GM18499 (cell line): ENCODE measurements at regions not wholly inside any gene's neighbourhood (a gene's known extent, or its start where the extent isn't known, plus 50 kb on each side); places are given as distances from the start of the nearest gene placed in this dataset.

Source experiments
- ATAC-seq: cut with Tn5 transposase; IDR thresholded peaks from one replicate; pipeline ENCODE4 v1.9.1; 2021; ENCODE audit warnings: moderate number of reproducible peaks; ENCODE audit not compliant: insufficient read depth, unreplicated experiment

- ATAC-seq = no peak
These were observed 205.7 kb upstream of the NPSR1 start for GRCh38 chr7:34452363-34452762.

DNA sequence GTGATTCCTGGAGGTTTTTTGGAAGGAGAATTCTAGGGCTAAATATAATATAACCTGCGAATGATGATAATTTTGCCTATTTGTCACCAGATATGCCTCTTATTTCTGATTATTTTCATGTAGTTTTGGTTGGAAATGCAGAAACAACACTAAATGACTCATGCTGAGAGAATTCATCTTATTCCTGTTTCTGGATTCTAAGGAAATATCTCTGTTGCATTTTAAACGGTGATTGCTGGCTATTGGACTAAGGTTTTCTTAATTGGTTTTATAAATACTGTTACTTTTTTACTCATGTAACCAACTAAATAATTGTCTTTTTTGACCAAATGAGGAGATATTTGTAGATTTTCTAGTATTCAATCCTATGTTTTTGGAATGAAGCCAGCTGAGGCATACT lies 204.9 kb upstream of the NPSR1 start:
- no peak for ATAC-seq

GRCh38 chr7:34454381-34454780 lies 203.6 kb upstream of the NPSR1 start:
- ATAC-seq = no peak

DNA sequence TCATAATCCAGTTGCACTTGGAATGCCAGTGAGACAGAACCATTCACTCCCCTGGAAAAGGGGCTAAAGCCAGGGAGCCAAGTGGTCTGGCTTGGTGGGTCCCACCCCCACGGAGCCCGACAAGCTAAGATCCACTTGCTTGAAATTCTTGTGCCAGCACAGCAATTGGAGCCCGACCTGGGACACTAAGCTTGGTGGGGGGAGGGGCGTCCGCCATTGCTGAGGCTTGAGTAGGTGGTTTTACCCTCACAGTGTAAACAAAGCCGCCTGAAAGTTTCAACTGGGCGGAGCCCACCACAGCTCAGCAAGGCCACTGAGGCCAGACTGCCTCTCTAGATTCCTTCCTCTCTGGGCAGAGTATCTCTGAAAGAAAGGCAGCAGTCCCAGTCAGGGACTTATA lies 200.7 kb upstream of the NPSR1 start:
- no peak for ATAC-seq

DNA sequence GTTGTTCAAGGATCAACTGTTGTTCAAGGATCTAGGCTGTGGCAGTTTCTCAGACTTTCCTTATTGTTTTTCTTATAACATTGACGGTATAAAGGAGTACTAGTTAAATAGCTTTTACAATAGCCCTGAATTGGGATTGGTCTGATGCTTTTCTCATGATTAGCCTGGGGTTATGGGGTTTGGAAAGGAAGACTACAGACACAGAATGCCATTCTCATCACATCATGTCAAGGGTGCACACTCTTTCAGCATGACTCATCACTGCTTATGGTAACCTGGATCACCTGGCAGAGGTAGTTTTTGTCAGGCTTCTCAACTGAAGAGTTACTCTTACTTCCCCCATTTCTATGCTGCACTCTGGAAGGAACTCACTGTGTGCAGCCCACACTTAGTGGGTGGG lies 194.2 kb upstream of the NPSR1 start:
- ATAC-seq = no peak

DNA sequence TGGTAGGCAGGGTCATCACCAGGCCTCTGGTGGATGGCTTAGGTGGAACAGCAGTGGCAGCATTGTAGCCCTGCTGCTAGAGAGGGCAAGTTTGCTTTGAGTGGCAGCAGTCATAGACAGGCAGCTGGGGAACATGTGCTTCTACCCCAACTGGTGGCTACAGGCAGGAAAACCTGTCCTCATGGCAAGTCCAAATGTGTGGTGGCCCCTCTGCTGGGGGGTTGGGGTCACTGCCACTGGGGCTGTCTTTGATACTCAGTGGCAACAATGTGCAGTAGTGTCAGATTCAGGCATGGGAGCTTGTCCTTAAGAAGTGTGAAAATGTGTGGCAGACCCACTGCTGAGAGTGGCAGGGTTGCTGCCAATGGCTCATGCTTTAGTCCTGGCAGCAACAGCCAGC lies 186.2 kb upstream of the NPSR1 start:
- ATAC-seq = no peak

- ATAC-seq = no peak
These were observed 171.6 kb upstream of the NPSR1 start for GRCh38 chr7:34486371-34486770.

DNA sequence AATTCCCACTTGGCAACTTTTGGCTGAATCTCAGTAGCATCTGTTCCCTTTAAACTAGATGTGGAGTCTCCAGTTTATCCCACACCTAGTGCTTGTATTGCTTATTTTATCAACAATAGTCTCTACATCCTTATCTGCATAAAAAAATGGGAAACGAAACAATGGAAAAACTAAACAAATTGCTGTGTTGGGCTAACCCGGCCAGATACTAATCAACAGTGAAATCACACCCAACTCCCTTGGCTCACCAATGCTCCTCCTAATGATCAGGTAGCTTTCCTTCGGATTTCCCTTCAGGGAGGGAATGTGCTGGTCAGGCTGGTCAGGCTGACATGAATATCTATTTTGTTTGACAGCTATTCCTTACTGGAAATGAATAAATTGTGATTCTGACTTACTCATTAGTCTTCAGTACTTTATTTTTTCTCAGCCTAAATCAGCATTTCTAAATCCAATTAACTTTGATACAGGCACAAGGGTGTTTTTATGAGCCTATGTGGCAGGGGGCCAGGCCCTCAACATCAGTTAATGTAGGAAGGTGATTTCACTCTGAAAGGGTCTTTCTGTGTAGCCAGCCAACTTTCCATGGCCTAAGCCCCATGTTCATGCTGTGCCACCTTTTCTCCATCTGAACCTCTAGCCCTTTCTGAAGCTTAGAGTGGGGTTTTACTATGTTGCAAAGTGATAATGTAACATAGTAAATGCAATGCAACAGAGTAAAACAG lies 170.5 kb upstream of the NPSR1 start:
- no peak for ATAC-seq

DNA sequence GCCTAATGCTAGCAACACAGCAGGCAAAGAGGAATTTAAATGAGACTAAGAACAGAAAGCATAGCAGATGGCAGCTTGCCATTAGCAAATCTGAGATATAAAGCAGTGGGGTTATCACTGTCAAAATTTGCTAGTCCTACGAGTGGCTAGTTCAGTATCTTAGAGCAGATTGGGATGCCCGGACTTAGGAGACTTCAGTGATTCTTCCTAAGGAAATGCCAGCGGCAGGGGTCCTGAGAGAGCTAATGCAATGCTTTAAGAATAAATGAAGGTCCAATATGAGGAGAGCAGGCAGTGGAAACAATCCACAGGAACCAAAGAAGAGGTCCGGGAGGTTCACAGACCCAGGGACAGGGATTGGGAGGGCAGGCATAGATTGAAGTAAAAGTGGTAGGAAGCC lies 169.3 kb upstream of the NPSR1 start:
- no peak for ATAC-seq

DNA sequence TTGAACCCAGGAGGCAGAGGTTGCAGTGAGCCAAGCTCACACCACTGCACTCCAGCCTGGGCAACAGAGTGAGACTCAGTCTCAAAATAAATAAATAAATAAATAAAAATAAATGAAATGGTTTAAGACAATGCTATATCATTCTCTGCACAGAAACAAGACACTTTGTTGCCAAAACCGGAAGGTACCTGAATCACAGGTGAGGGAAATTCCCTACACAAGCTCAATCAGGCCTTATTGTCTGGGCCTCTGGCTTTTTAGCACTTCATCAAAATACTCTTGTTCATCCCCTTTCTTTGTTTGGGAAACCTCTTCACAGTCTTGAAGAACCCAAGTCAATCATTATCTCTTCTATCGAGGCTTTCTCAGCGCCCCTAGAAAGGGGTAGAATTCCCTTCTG lies 166.1 kb upstream of the NPSR1 start:
- no peak for ATAC-seq

DNA sequence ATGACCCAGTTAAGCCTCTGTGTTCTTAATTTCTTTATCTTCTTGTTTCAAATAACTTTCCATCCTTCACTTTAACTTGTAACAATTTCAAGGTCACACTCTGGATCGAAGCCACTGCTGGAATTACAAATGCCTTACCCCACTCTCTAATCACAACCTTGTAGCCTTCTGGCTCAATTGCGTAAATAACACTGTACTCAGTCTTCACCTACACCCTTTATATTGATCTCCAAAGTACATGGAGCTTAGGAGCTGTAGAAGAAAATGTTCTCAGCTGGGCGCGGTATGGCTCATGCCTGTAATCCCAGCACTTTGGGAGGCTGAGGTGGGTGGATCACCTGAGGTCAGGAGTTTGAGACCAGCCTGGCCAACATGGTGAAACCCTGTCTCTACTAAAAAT lies 164.3 kb upstream of the NPSR1 start:
- no peak for ATAC-seq

- no peak for ATAC-seq
These were observed 160.8 kb upstream of the NPSR1 start for GRCh38 chr7:34497153-34497777.

- no peak for ATAC-seq
These were observed 156.9 kb upstream of the NPSR1 start for GRCh38 chr7:34501156-34501555.

GRCh38 chr7:34507191-34507590 lies 150.8 kb upstream of the NPSR1 start:
- no peak for ATAC-seq

DNA sequence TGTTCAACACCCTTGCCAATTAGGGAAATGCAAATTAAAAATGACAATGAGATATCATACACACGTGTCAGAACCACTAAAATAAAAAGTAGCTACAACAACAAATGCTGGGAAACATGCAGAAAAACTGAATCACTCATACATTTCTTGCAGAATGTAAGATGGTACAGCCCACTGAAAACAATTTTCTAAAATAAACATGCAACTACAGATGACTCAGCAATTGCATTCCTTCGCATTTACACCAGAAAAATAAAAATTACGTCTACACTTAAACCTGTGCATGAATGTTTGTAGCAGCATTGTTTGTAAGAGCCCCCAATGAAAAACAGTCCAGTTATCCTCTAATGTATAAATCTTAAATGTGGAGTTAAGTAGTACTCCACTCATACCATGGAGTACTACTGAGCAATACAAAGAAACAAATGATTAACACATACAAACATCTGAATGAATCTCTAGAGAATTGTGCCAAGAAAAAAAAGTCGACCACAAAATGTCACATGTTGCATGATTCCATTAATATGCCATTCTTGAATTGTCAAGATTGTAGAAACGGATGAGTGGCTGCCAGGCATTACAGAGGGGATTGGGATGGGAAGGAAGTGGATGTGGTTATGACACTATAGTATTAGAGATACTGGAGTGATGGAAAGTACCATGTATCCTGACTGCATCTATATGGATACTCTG lies 134.6 kb upstream of the NPSR1 start:
- ATAC-seq = no peak

DNA sequence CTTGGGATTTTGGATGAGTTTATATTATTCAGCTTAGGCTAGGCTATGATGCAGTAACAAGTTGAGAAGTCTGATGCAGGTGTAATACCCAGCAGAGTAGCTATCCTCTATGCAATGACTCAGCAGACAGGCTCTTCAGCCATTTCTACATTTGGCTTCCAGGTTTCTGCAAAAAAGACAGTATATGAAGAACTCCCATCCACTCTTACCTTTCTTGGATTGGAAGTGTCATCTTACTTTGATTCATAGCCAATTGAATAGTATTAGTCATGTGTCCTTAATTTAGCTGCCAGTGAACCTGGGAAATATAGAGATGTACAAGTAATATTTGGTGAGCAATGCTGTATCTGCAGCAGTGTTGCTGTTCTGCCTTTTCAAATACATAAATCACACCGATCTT lies 127.8 kb upstream of the NPSR1 start:
- no peak for ATAC-seq

DNA sequence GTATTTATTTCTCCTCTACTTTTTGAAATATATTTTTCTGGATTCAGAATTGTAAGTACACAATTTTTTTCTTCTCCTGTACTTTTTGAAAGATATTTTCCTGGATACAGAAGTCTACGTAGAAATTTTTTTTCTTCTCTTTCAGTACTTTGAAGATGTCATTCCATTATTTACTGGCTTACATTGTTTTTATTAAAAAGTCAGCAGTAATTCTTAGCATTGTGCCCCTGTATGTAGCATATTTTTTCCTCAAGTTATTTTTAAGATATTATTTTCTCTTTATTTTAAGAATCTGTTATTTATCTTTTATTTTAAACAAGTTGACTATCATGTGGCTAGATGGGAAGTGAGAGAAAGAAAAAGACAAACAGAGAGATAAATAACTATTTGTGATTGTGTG lies 119.0 kb upstream of the NPSR1 start:
- no peak for ATAC-seq

DNA sequence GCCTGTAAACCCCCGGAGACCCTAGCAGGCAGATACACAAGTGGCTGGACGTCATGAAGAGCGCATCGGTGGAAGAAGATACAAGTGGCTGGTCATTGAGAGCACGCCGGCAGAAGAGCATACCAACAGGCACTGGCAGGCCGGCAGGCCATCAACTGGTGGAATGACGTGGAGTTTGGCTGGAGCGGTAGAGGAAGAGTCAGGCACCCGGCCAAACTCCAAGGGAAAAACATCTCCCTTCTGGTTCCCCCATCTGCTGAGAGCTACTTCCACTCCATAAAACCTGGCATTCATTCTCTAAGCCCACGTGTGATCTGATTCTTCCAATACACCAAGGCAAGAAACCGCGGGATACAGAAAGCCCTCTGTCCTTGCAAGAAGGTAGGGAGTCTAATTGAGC lies 113.4 kb upstream of the NPSR1 start:
- ATAC-seq = no peak

DNA sequence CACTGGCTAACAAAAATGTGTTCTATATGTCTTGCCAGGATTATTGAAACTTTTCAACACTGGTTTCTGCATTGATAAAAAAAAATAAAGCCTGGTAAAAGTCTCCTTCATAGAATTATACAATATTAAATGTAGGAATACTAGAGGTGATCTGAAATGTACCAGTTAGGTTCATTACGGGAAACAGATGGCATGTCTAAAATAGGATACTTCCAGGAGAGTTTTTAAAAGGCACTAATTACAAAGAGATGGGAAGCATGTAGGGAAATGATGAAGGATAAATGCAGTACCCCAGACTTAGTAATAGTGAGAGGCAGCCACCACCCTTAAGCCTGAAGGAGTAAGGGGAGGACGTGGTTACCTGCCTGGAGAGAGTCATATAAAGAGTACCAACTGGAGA lies 107.0 kb upstream of the NPSR1 start:
- ATAC-seq = no peak

DNA sequence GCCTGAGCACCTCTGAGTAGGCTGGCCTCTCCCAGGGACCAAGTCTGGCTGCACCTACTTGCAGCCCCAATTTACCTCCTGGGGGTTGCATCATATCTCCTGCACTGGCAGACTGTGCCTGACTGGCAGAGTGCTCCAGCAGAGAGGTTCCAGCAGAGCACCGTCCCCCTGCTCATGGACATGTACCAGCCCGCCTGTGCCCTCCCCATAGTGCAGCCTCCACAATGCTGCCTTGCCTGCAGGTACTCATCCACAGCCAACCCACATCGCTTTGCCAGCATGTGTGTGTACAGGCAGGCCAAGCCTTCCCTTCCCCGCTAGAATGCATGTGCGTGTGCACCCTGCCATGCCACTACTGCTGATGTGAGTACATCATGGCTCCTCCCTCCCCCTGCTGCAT lies 105.5 kb upstream of the NPSR1 start:
- ATAC-seq = no peak

- ATAC-seq = no peak
These were observed 100.0 kb upstream of the NPSR1 start for GRCh38 chr7:34558022-34558421.

- no peak for ATAC-seq
These were observed 93.9 kb upstream of the NPSR1 start for GRCh38 chr7:34564091-34564490.
